ENCODE measurements at regions not wholly inside any gene's neighbourhood (a gene's known extent, or its start where the extent isn't known, plus 50 kb on each side); places are given as distances from the start of the nearest gene placed in this dataset.

DNA sequence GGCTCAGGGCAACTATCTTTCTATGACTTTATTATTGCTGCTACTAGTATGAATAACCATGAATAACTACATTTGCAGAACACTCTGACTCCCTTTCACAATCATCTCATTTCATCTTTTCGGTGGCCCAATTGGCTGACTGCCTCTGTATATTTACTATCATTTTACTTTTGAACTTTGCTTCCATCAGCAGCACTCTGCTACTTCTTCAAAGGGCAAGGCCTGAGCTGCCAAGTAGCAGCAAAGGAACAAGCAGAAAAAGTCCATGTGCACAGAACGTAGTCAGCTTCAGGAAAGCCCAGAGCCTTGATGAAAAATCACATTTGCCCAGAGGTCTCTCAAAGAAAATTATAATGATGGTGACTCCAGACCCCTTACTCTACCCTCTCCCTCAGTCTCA lies 214.5 kb upstream of the PUM3 start:
- TF ChIP-seq, protein P1, sequence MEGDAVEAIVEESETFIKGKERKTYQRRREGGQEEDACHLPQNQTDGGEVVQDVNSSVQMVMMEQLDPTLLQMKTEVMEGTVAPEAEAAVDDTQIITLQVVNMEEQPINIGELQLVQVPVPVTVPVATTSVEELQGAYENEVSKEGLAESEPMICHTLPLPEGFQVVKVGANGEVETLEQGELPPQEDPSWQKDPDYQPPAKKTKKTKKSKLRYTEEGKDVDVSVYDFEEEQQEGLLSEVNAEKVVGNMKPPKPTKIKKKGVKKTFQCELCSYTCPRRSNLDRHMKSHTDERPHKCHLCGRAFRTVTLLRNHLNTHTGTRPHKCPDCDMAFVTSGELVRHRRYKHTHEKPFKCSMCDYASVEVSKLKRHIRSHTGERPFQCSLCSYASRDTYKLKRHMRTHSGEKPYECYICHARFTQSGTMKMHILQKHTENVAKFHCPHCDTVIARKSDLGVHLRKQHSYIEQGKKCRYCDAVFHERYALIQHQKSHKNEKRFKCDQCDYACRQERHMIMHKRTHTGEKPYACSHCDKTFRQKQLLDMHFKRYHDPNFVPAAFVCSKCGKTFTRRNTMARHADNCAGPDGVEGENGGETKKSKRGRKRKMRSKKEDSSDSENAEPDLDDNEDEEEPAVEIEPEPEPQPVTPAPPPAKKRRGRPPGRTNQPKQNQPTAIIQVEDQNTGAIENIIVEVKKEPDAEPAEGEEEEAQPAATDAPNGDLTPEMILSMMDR (IDR thresholded peaks at IDR 0.05): no peak
- no peak for TF ChIP-seq POLR2A (IDR thresholded peaks at IDR 0.05)

All from heart left ventricle (tissue), 13 donors.